Gastroesophageal sphincter (tissue), 4 donors: ENCODE measurements at regions not wholly inside any gene's neighbourhood (a gene's known extent, or its start where the extent isn't known, plus 50 kb on each side); places are given as distances from the start of the nearest gene placed in this dataset.

Experiments used
- ATAC-seq: fragments of 150-250 bp; one replicate; pipeline ENCODE4 v1.9.1; 2016; ENCODE audit warnings: mild to moderate bottlenecking, moderate library complexity
- H3K27ac ChIP-seq, 4 donors: fragments of 200-600 bp; sonication (generic) in 3 of 4; 1 replicate in 3 of 4; 2 replicates in 1 of 4; pipeline ENCODE4 v1.5.1; 2016 to 2019
- H3K27me3 ChIP-seq: fragments of 200-600 bp; sonication (generic); one replicate; pipeline ENCODE4 v1.5.1; 2019
- H3K36me3 ChIP-seq, 2 donors: fragments of 200-600 bp; sonication (generic); one replicate each; pipeline ENCODE4 v1.5.1; 2019; ENCODE audit warnings: control low read depth in 1 of 2
- H3K4me1 ChIP-seq, 3 donors: fragments of 200-600 bp; sonication (generic); 1 replicate in 2 of 3; 2 replicates in 1 of 3; pipeline ENCODE4 v1.5.1; 2016 to 2019; ENCODE audit warnings: control low read depth in 2 of 3
- H3K4me3 ChIP-seq, 2 donors: fragments of 200-600 bp; sonication (generic); one replicate each; pipeline ENCODE4 v1.5.1; 2019; ENCODE audit warnings: mild to moderate bottlenecking in 1 of 2, moderate library complexity in 1 of 2
- H3K9me3 ChIP-seq, 3 donors: fragments of 200-600 bp; sonication (generic); one replicate each; pipeline ENCODE4 v1.5.1; 2017 to 2019; ENCODE audit warnings: control low read depth in 2 of 3
- CTCF ChIP-seq, 4 experiments: fragments of 200-600 bp in 2 of 4; fragments of 450-650 bp in 2 of 4; sonication (generic) in 1 of 4; IDR thresholded peaks; one replicate each; pipeline ENCODE4 v1.5.1; 2017 to 2019; ENCODE audit warnings: antibody characterized with exemption in 4 of 4, mild to moderate bottlenecking in 2 of 4, moderate library complexity in 2 of 4
- EP300 ChIP-seq: sonication (generic); formaldehyde crosslinking; IDR thresholded peaks from one replicate; pipeline ENCODE4 v1.6.1; 2017; ENCODE audit warnings: antibody characterized with exemption, mild to moderate bottlenecking
- POLR2A ChIP-seq, 2 donors: fragments of 450-650 bp; IDR thresholded peaks; one replicate each; pipeline ENCODE4 v1.6.1; 2017; ENCODE audit warnings: antibody characterized with exemption in 2 of 2, mild to moderate bottlenecking in 2 of 2, moderate library complexity in 1 of 2
- POLR2AphosphoS5 ChIP-seq: sonication (generic); formaldehyde crosslinking; IDR thresholded peaks from one replicate; pipeline ENCODE4 v1.6.1; 2017; ENCODE audit warnings: antibody characterized with exemption
- WGBS, 2 donors: methylation state at CpG; one replicate each; pipeline ENCODE4 v1.1.5; 2018; ENCODE audit warnings: low coverage in 1 of 2; 5-methylcytosine and 5-hydroxymethylcytosine counted together

GRCh38 chr2:13533524-13533922, 816.8 kb downstream of the TRIB2 start:
- 70 to 74% methylated on average over 2 of the region's 2 CpGs for WGBS, 2 donors
- no peaks in the 10 kb centered on the region for H3K4me1 ChIP-seq
- H3K4me3 ChIP-seq: no peak overlapping the region
- no peaks in the 10 kb centered on the region for H3K9me3 ChIP-seq
- H3K27ac ChIP-seq: no peak overlapping the region
- ATAC-seq: no peak
- TF ChIP-seq EP300: no peak
- no peak for TF ChIP-seq POLR2AphosphoS5
- no peak for TF ChIP-seq CTCF (IDR thresholded peaks at IDR 0.05)
- no peak for TF ChIP-seq POLR2A (IDR thresholded peaks at IDR 0.05)
- H3K27me3 ChIP-seq: no peaks in the 10 kb centered on the region
- no peaks in the 10 kb centered on the region for H3K36me3 ChIP-seq

- no peak for ATAC-seq
- TF ChIP-seq POLR2A (IDR thresholded peaks at IDR 0.05) (no peak), POLR2AphosphoS5 (no peak), CTCF (IDR thresholded peaks at IDR 0.05) (no peak), EP300 (no peak)
- H3K27ac ChIP-seq: no peak overlapping the region
- H3K27me3 ChIP-seq: no peaks in the 10 kb centered on the region
- 84 to 86% methylated on average over 6 of the region's 6 CpGs for WGBS, 2 donors
- no peak overlapping the region for H3K4me3 ChIP-seq
- no peaks in the 10 kb centered on the region for H3K4me1 ChIP-seq
- H3K36me3 ChIP-seq: no peaks in the 10 kb centered on the region
- H3K9me3 ChIP-seq: no peaks in the 10 kb centered on the region
These were observed 820.2 kb downstream of the TRIB2 start for GRCh38 chr2:13536941-13537340.

GRCh38 chr2:13537771-13538349, 821.1 kb downstream of the TRIB2 start:
- TF ChIP-seq EP300 (no peak), POLR2AphosphoS5 (no peak), POLR2A (IDR thresholded peaks at IDR 0.05) (no peak), CTCF (IDR thresholded peaks at IDR 0.05) (no peak)
- Histone ChIP-seq H3K27ac (no peak overlapping the region), H3K27me3 (no peaks in the 10 kb centered on the region), H3K4me1 (no peaks in the 10 kb centered on the region), H3K4me3 (no peak overlapping the region), H3K36me3 (no peaks in the 10 kb centered on the region), H3K9me3 (no peaks in the 10 kb centered on the region)
- 75 to 78% methylated on average over 2 to 9 of the region's 9 CpGs for WGBS, 2 donors
- ATAC-seq: no peak

GRCh38 chr2:13539296-13539695, 822.6 kb downstream of the TRIB2 start:
- Histone ChIP-seq H3K4me3 (no peak overlapping the region), H3K9me3 (no peaks in the 10 kb centered on the region), H3K36me3 (no peaks in the 10 kb centered on the region), H3K4me1 (no peaks in the 10 kb centered on the region), H3K27ac (no peak overlapping the region), H3K27me3 (no peaks in the 10 kb centered on the region)
- TF ChIP-seq CTCF (IDR thresholded peaks at IDR 0.05): no peak
- no peak for TF ChIP-seq POLR2AphosphoS5
- TF ChIP-seq EP300: no peak
- no peak for ATAC-seq
- 75 to 76% methylated on average over 1 to 2 of the region's 2 CpGs for WGBS, 2 donors

- 79 to 83% methylated on average over 5 to 6 of the region's 6 CpGs for WGBS, 2 donors
These were observed 825.3 kb downstream of the TRIB2 start for GRCh38 chr2:13542061-13542460.

More at GRCh38 chr2:13542061-13542460, 825.3 kb downstream of the TRIB2 start:
- no peak for TF ChIP-seq CTCF (IDR thresholded peaks at IDR 0.05)
- no peak for TF ChIP-seq POLR2AphosphoS5
- no peak for TF ChIP-seq EP300
- TF ChIP-seq POLR2A (IDR thresholded peaks at IDR 0.05): no peak
- no peaks in the 10 kb centered on the region for H3K36me3 ChIP-seq
- no peak for ATAC-seq
- H3K4me1 ChIP-seq: no peaks in the 10 kb centered on the region
- no peak overlapping the region for H3K4me3 ChIP-seq
- no peaks in the 10 kb centered on the region for H3K9me3 ChIP-seq
- no peaks in the 10 kb centered on the region for H3K27me3 ChIP-seq
- H3K27ac ChIP-seq: no peak overlapping the region
